ENCODE measurements at regions not wholly inside any gene's neighbourhood (a gene's known extent, or its start where the extent isn't known, plus 50 kb on each side); places are given as distances from the start of the nearest gene placed in this dataset.

DNA sequence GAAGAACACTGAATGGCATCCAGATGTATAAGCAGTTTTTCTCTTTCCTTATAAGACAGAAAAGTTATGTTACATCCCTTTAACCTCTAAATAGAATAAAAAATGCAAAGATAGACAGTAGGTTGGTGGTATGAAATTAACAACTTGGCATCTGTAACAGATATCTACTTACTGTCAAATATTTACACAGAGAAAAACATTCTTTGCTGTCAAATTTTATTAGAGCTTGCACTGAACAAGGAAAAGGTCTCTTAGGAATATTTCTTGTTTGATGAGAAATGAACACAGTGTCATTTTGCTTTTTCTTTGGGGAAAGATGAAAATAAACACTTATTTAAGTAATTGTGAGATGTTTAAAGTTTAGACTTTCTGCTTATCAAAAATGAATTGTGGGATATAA, 65.6 kb upstream of the PCDH15 start:
- H3K9me3 ChIP-seq = no peaks in the 10 kb centered on the region
- no peaks in the 10 kb centered on the region for H3K36me3 ChIP-seq
- intact Hi-C loops (cut with DNase I) = no loop called here
- no peaks in the 10 kb centered on the region for H3K27me3 ChIP-seq (replicated peaks; ENCODE audit: insufficient read depth)
- H3K4me1 ChIP-seq (replicated peaks) = no peaks in the 10 kb centered on the region
- TF ChIP-seq, protein P1, sequence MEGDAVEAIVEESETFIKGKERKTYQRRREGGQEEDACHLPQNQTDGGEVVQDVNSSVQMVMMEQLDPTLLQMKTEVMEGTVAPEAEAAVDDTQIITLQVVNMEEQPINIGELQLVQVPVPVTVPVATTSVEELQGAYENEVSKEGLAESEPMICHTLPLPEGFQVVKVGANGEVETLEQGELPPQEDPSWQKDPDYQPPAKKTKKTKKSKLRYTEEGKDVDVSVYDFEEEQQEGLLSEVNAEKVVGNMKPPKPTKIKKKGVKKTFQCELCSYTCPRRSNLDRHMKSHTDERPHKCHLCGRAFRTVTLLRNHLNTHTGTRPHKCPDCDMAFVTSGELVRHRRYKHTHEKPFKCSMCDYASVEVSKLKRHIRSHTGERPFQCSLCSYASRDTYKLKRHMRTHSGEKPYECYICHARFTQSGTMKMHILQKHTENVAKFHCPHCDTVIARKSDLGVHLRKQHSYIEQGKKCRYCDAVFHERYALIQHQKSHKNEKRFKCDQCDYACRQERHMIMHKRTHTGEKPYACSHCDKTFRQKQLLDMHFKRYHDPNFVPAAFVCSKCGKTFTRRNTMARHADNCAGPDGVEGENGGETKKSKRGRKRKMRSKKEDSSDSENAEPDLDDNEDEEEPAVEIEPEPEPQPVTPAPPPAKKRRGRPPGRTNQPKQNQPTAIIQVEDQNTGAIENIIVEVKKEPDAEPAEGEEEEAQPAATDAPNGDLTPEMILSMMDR (IDR thresholded peaks at IDR 0.05) = no peak
- TF ChIP-seq POLR2AphosphoS5 (IDR thresholded peaks at IDR 0.05) (no peak), POLR2A (IDR thresholded peaks at IDR 0.05) (no peak)
- DNase-seq (ENCODE audit: low spot score) = no peak
- no peak overlapping the region for H3K27ac ChIP-seq
- no peak overlapping the region for H3K4me3 ChIP-seq

DNA sequence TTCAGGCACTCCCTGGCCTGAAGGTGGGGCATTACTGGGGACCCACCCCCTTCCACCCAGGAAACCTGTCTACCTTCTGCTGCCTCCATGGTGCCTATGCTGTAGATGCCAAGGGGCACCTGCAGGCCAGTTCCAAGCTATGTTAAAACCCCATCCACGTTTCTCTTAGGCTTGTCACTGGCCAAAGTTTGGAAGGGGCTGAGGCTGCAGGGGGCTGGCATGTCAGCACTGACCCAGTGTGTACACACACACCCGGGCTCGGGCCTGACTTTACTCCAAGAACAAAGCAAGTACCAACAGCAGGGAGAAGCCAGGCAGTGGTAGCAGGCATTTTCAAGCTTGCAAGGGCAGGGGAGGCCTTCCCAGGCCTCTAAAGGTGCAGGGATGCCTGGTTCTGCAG, 53.8 kb upstream of the PCDH15 start:
- WGBS = 90% methylated on average over 3 of the region's 3 CpGs
- H3K4me3 ChIP-seq = no peak overlapping the region

DNA sequence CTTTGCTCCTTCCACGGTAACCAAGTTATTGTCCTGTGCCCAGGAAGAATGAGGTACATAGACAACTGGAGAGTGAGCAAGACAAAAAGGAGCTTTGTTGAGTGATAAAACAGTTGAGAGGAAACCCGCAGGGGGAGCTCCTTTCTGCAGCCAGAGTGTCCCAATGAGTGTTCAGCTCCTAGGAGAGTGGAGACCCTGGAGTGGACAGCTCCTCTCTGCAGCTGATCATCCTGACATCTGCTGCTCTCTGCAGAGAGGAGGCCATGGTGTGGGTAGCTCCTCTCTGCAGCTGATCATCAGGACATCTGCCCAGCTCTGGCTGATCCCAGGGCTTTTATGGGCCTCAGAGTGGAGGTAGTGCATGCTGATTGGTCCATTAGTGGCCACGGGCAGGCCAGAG, 53.4 kb upstream of the PCDH15 start:
- H3K9me3 ChIP-seq = no peaks in the 10 kb centered on the region
- H3K27ac ChIP-seq = no peak overlapping the region
- H3K27me3 ChIP-seq (replicated peaks; ENCODE audit: insufficient read depth) = no peaks in the 10 kb centered on the region
- no peak overlapping the region for H3K4me3 ChIP-seq
- no peak for DNase-seq (ENCODE audit: low spot score)
- intact Hi-C loops (cut with DNase I) = no loop called here
- H3K4me1 ChIP-seq (replicated peaks) = no peaks in the 10 kb centered on the region
- TF ChIP-seq, protein P1 (IDR thresholded peaks at IDR 0.05) = no peak
- TF ChIP-seq POLR2A (IDR thresholded peaks at IDR 0.05) (no peak), POLR2AphosphoS5 (IDR thresholded peaks at IDR 0.05) (no peak)
- H3K36me3 ChIP-seq = no peaks in the 10 kb centered on the region
- WGBS = 90% methylated on average over 3 of the region's 3 CpGs

More for the DNA sequence above, 53.8 kb upstream of the PCDH15 start:
- TF ChIP-seq, protein P1 (IDR thresholded peaks at IDR 0.05) = no peak
- TF ChIP-seq POLR2AphosphoS5 (IDR thresholded peaks at IDR 0.05) = no peak
- no peak for TF ChIP-seq POLR2A (IDR thresholded peaks at IDR 0.05)
- DNase-seq (ENCODE audit: low spot score) = no peak
- Histone ChIP-seq H3K27me3 (replicated peaks; ENCODE audit: insufficient read depth) (no peaks in the 10 kb centered on the region), H3K36me3 (no peaks in the 10 kb centered on the region), H3K4me1 (replicated peaks) (no peaks in the 10 kb centered on the region), H3K9me3 (no peaks in the 10 kb centered on the region), H3K27ac (no peak overlapping the region)
- intact Hi-C loops (cut with DNase I) = no loop called here

DNA sequence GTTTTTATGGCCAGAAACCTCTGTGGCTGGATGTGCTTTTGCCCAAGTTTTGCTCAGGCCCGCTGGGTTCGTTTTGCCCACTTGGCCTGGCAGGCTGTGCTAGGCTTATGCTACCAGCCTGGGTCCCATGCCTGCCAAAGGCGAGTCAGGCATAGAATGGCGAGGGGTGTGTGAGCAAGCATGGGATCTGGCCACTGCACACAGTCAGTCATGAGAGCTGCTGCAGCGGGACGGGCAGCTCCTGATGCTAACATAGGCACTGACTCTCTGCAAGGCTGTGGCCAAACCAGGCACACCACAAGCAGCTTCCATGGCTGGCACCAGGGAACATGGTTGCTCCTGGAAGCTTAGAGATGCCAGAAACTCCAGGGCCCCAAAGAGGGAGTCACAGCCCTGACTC, 52.9 kb upstream of the PCDH15 start:
- no peaks in the 10 kb centered on the region for H3K36me3 ChIP-seq
- H3K9me3 ChIP-seq = no peaks in the 10 kb centered on the region
- H3K27me3 ChIP-seq (replicated peaks; ENCODE audit: insufficient read depth) = no peaks in the 10 kb centered on the region
- intact Hi-C loops (cut with DNase I) = no loop called here
- no peaks in the 10 kb centered on the region for H3K4me1 ChIP-seq (replicated peaks)
- no peak overlapping the region for H3K27ac ChIP-seq
- TF ChIP-seq, protein P1 (IDR thresholded peaks at IDR 0.05) = no peak
- no peak for TF ChIP-seq POLR2A (IDR thresholded peaks at IDR 0.05)
- TF ChIP-seq POLR2AphosphoS5 (IDR thresholded peaks at IDR 0.05) = no peak
- DNase-seq (ENCODE audit: low spot score) = no peak
- 85% methylated on average over 6 of the region's 6 CpGs for WGBS
- no peak overlapping the region for H3K4me3 ChIP-seq

All from prostate gland (tissue), 2 donors.